Kidney (tissue), 13 donors: ENCODE measurements at regions not wholly inside any gene's neighbourhood (a gene's known extent, or its start where the extent isn't known, plus 50 kb on each side); places are given as distances from the start of the nearest gene placed in this dataset.

Experiments
- DNase-seq, 5 donors: peaks; one replicate each; pipeline ENCODE4 v3.0.0-alpha.2; 2013 to 2020
- FAIRE-seq: peaks from 2 replicates; lab custom pipeline; 2012; peaks lifted over from hg19 to GRCh38; lab: Jason Lieb, UNC
- H3K27ac ChIP-seq, 2 donors: one replicate each; pipeline ENCODE4 v1.7.0; 2013; ENCODE audit warnings: low read depth in 2 of 2, low read length in 2 of 2, inconsistent platforms in 1 of 2
- H3K27me3 ChIP-seq: one replicate; pipeline ENCODE4 v1.7.1; 2013; ENCODE audit warnings: low read length, inconsistent platforms; ENCODE audit not compliant: control insufficient read depth, insufficient read depth
- H3K36me3 ChIP-seq, 3 donors: one replicate each; pipeline versions ENCODE4 v1.7.0 to v1.7.1; 2013; ENCODE audit warnings: low read length in 3 of 3, control low read depth in 1 of 3, inconsistent platforms in 1 of 3; ENCODE audit not compliant: insufficient read depth in 3 of 3, control insufficient read depth in 2 of 3
- H3K4me1 ChIP-seq, 3 donors: one replicate each; pipeline versions ENCODE4 v1.7.0 to v1.7.1; 2013; ENCODE audit warnings: low read length in 3 of 3, inconsistent platforms in 1 of 3, low read depth in 1 of 3; ENCODE audit not compliant: control insufficient read depth in 2 of 3, insufficient read depth in 2 of 3
- H3K4me3 ChIP-seq, 3 donors: one replicate each; pipeline versions ENCODE4 v1.7.0 to v1.8.1; 2013; ENCODE audit warnings: low read length in 3 of 3, control low read depth in 1 of 3, inconsistent platforms in 1 of 3
- H3K9ac ChIP-seq, 3 donors: one replicate each; pipeline versions ENCODE4 v1.7.0 to v1.7.1; 2013; ENCODE audit warnings: low read length in 3 of 3, control low read depth in 1 of 3, inconsistent platforms in 1 of 3
- H3K9me3 ChIP-seq, 3 donors: one replicate each; pipeline versions ENCODE4 v1.7.0 to v1.7.1; 2013; ENCODE audit warnings: low read length in 3 of 3, control low read depth in 1 of 3, inconsistent platforms in 1 of 3; ENCODE audit not compliant: control insufficient read depth in 2 of 3, insufficient read depth in 1 of 3
- CTCF ChIP-seq: IDR thresholded peaks from 3 replicates; pipeline ENCODE4 v1.5.1; 2012; ENCODE audit warnings: mild to moderate bottlenecking, moderate library complexity, borderline replicate concordance; ENCODE audit not compliant: insufficient read depth; ENCODE audit errors: extremely low read depth
- intact Hi-C: fragments of 100-400 bp; cut with DNase I; formaldehyde crosslinking; loops from one replicate; pipeline ENCODE4 v1.11.1; 2022
- donor health status: control.
- donor health status: control.
- donor health status: control.
- donor health status: control.
- donor health status: control.
- donor health status: DM: yes; HTN: yes; CAD: no.
- donor health status: Normal renal cell carcinoma (clear cell type).

GRCh38 chr2:52520644-52521043 lies 1247.0 kb upstream of the CHAC2 start:
- no peak for TF ChIP-seq CTCF
- intact Hi-C loops = no loop called here
- Histone ChIP-seq H3K9me3 (no peaks in the 10 kb centered on the region), H3K9ac (no peak overlapping the region), H3K36me3 (no peaks in the 10 kb centered on the region), H3K27ac (no peak overlapping the region), H3K27me3 (no peaks in the 10 kb centered on the region), H3K4me1 (no peaks in the 10 kb centered on the region), H3K4me3 (no peak overlapping the region)
- FAIRE-seq (no peak), DNase-seq (no peak)

- Histone ChIP-seq H3K27me3 (no peaks in the 10 kb centered on the region), H3K4me3 (no peak overlapping the region), H3K4me1 (no peaks in the 10 kb centered on the region), H3K36me3 (no peaks in the 10 kb centered on the region), H3K27ac (no peak overlapping the region), H3K9ac (no peak overlapping the region), H3K9me3 (no peaks in the 10 kb centered on the region)
- no peak for DNase-seq
- no peak for FAIRE-seq
- no peak for TF ChIP-seq CTCF
- intact Hi-C loops = no loop called here
Measured at GRCh38 chr2:52518678-52519077, 1248.9 kb upstream of the CHAC2 start.

- intact Hi-C loops = no loop called here
- Histone ChIP-seq H3K4me3 (no peak overlapping the region), H3K27ac (no peak overlapping the region), H3K9ac (no peak overlapping the region), H3K4me1 (no peaks in the 10 kb centered on the region), H3K36me3 (no peaks in the 10 kb centered on the region), H3K9me3 (no peaks in the 10 kb centered on the region), H3K27me3 (no peaks in the 10 kb centered on the region)
- no peak for TF ChIP-seq CTCF
- DNase-seq (no peak), FAIRE-seq (no peak)
Measured at GRCh38 chr2:52512760-52513159, 1254.8 kb upstream of the CHAC2 start.

- Histone ChIP-seq H3K27me3 (no peaks in the 10 kb centered on the region), H3K4me3 (no peak overlapping the region), H3K4me1 (no peaks in the 10 kb centered on the region), H3K27ac (no peak overlapping the region), H3K9ac (no peak overlapping the region), H3K36me3 (no peaks in the 10 kb centered on the region), H3K9me3 (no peaks in the 10 kb centered on the region)
- DNase-seq = no peak
- TF ChIP-seq CTCF = no peak
- FAIRE-seq = no peak
- intact Hi-C loops = no loop called here
Measured at GRCh38 chr2:52510432-52510831, 1257.2 kb upstream of the CHAC2 start.
